CD4-positive, alpha-beta memory T cell (primary cell): ENCODE measurements at regions not wholly inside any gene's neighbourhood (a gene's known extent, or its start where the extent isn't known, plus 50 kb on each side); places are given as distances from the start of the nearest gene placed in this dataset.

Source experiments
- CTCF ChIA-PET: fragments of 350-600 bp; sonication (Branson Sonifier 250); formaldehyde crosslinking; loops from one replicate; lab custom pipeline; 2021; ENCODE audit warnings: inconsistent platforms; ENCODE audit not compliant: partially characterized antibody; lab: Charles Lee
- POLR2A ChIA-PET: fragments of 350-600 bp; sonication (Branson Sonifier 250); formaldehyde crosslinking; loops from one replicate; lab custom pipeline; 2021; ENCODE audit not compliant: partially characterized antibody; lab: Charles Lee
- DNase-seq, 5 donors: peaks; one replicate each; pipeline versions ENCODE4 v3.0.0 to v3.0.0-alpha.2; 2020 to 2022; ENCODE audit warnings: mixed read lengths in 1 of 5
- H3K27ac ChIP-seq: one replicate; pipeline ENCODE4 v1.7.0; 2013; ENCODE audit warnings: low read depth, low read length
- H3K27me3 ChIP-seq: 2 replicates; pipeline ENCODE4 v1.7.0; 2013; ENCODE audit warnings: mild to moderate bottlenecking, low read length, moderate library complexity; ENCODE audit not compliant: insufficient read depth
- H3K36me3 ChIP-seq: 2 replicates; pipeline ENCODE4 v1.7.0; 2013; ENCODE audit warnings: mild to moderate bottlenecking, low read length, moderate library complexity; ENCODE audit not compliant: insufficient read depth
- H3K4me1 ChIP-seq: 2 replicates; pipeline ENCODE4 v1.7.0; 2013; ENCODE audit warnings: mild to moderate bottlenecking, low read length, moderate library complexity; ENCODE audit not compliant: insufficient read depth
- H3K4me3 ChIP-seq, 2 donors: one replicate each; pipeline ENCODE4 v1.7.0; 2013; ENCODE audit warnings: low read length in 2 of 2, mild to moderate bottlenecking in 1 of 2
- H3K9me3 ChIP-seq, 2 donors: one replicate each; pipeline ENCODE4 v1.7.0; 2013; ENCODE audit warnings: low read length in 2 of 2, control low read depth in 1 of 2; ENCODE audit not compliant: control insufficient read depth in 1 of 2
- H3K27ac Mint-ChIP-seq, 7 donors: one replicate each; pipeline ENCODE4 v1.8.0; 2020 to 2021; ENCODE audit warnings: mixed read lengths in 7 of 7, mild to moderate bottlenecking in 6 of 7, inconsistent platforms in 3 of 7, moderate library complexity in 3 of 7
- H3K27me3 Mint-ChIP-seq, 2 donors: one replicate each; pipeline ENCODE4 v1.8.0; 2020 to 2021; ENCODE audit warnings: mixed read lengths in 2 of 2
- H3K36me3 Mint-ChIP-seq, 2 donors: one replicate each; pipeline ENCODE4 v1.8.0; 2020 to 2021; ENCODE audit warnings: mixed read lengths in 2 of 2, inconsistent platforms in 1 of 2, mild to moderate bottlenecking in 1 of 2
- H3K4me1 Mint-ChIP-seq, 4 donors: one replicate each; pipeline ENCODE4 v1.8.0; 2020 to 2021; ENCODE audit warnings: mixed read lengths in 4 of 4, mild to moderate bottlenecking in 1 of 4
- H3K4me3 Mint-ChIP-seq, 8 donors: one replicate each; pipeline ENCODE4 v1.8.0; 2020 to 2021; ENCODE audit warnings: mixed read lengths in 8 of 8, mild to moderate bottlenecking in 7 of 8, moderate library complexity in 6 of 8, inconsistent platforms in 3 of 8
- H3K9me3 Mint-ChIP-seq, 8 donors: one replicate each; pipeline ENCODE4 v1.8.0; 2020 to 2021; ENCODE audit warnings: mixed read lengths in 8 of 8, mild to moderate bottlenecking in 5 of 8, inconsistent platforms in 3 of 8, moderate library complexity in 1 of 8
- intact Hi-C: fragments of 100-400 bp; cut with micrococcal nuclease; formaldehyde crosslinking; loops from one replicate; pipeline ENCODE4 v1.15.1; 2023

GRCh38 chr12:90428465-90428864 is 526.5 kb downstream of the CCER1 start:
- Histone ChIP-seq H3K4me3 (no peak overlapping the region), H3K27ac (no peak overlapping the region), H3K9me3 (no peaks in the 10 kb centered on the region), H3K27me3 (no peaks in the 10 kb centered on the region), H3K4me1 (no peaks in the 10 kb centered on the region), H3K36me3 (no peaks in the 10 kb centered on the region)
- ChIA-PET POLR2A (no interaction called here), CTCF (interaction anchor here (0.6 kb wide), 1 partner anchor 287 kb away, joined by 4 read pairs; no protein-coding TSS in a partner anchor)
- Mint-ChIP-seq H3K27ac (no peak overlapping the region), H3K4me3 (no peak overlapping the region), H3K4me1 (no peaks in the 10 kb centered on the region), H3K36me3 (no peaks in the 10 kb centered on the region), H3K9me3 (peaks cover 0 to 2% (median 0%) of the 10 kb centered on the region in 8 donors), H3K27me3 (peaks cover 0 to 1% of the 10 kb centered on the region in 2 donors)
- intact Hi-C loops = no loop called here
- DNase-seq = no peak

DNA sequence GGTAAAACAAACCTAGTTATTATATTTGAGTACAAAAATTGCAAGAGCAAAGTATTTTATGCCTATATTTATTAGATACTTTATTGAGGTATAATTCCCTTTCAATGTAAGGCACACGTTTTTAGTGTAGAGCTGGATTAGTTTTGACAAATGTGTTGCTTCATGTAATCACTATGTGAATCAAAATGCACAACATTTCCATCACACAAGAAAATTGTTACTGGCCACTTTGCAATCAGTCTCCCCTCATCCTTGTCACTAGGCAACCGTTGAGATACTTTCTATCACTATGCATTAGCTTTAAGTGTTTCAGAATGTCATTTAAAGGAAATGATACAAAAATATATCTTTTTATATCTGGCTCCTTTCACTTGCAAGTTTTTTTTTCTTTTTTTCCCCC is 531.0 kb downstream of the CCER1 start:
- H3K4me3 Mint-ChIP-seq = no peak overlapping the region
- Histone ChIP-seq H3K27me3 (no peaks in the 10 kb centered on the region), H3K4me3 (no peak overlapping the region), H3K36me3 (no peaks in the 10 kb centered on the region), H3K4me1 (no peaks in the 10 kb centered on the region), H3K27ac (no peak overlapping the region), H3K9me3 (no peaks in the 10 kb centered on the region)
- peaks cover 0 to 5% (median 0%) of the 10 kb centered on the region in 8 donors for H3K9me3 Mint-ChIP-seq
- no peaks in the 10 kb centered on the region for H3K27me3 Mint-ChIP-seq
- POLR2A ChIA-PET = no interaction called here
- no peak for DNase-seq
- intact Hi-C loops = no loop called here
- CTCF ChIA-PET = no interaction called here
- no peaks in the 10 kb centered on the region for H3K36me3 Mint-ChIP-seq
- no peaks in the 10 kb centered on the region for H3K4me1 Mint-ChIP-seq
- H3K27ac Mint-ChIP-seq = no peak overlapping the region

- Mint-ChIP-seq H3K9me3 (peaks cover 0 to 9% (median 3%) of the 10 kb centered on the region in 8 donors), H3K4me3 (no peak overlapping the region), H3K27ac (no peak overlapping the region), H3K4me1 (no peaks in the 10 kb centered on the region), H3K27me3 (no peaks in the 10 kb centered on the region), H3K36me3 (no peaks in the 10 kb centered on the region)
- Histone ChIP-seq H3K4me3 (no peak overlapping the region), H3K36me3 (no peaks in the 10 kb centered on the region), H3K27me3 (no peaks in the 10 kb centered on the region), H3K27ac (no peak overlapping the region), H3K9me3 (no peaks in the 10 kb centered on the region), H3K4me1 (no peaks in the 10 kb centered on the region)
- ChIA-PET POLR2A (no interaction called here), CTCF (no interaction called here)
- intact Hi-C loops = no loop called here
- peak in 1 of 5 donors; percentile 34 for DNase-seq
Observed at GRCh38 chr12:90410962-90411361, 544.0 kb downstream of the CCER1 start.

GRCh38 chr12:90407841-90408240 is 547.1 kb downstream of the CCER1 start:
- H3K27ac ChIP-seq = no peak overlapping the region
- Mint-ChIP-seq H3K4me1 (no peaks in the 10 kb centered on the region), H3K4me3 (no peak overlapping the region), H3K27ac (no peak overlapping the region), H3K27me3 (no peaks in the 10 kb centered on the region), H3K9me3 (peaks cover 0 to 3% (median 0%) of the 10 kb centered on the region in 8 donors), H3K36me3 (no peaks in the 10 kb centered on the region)
- intact Hi-C loops = no loop called here
- CTCF ChIA-PET = interaction anchor here (1.1 kb wide), 1 partner anchor 28 kb away, joined by 4 read pairs; no protein-coding TSS in a partner anchor
- H3K27me3 ChIP-seq = no peaks in the 10 kb centered on the region
- H3K4me1 ChIP-seq = no peaks in the 10 kb centered on the region
- H3K36me3 ChIP-seq = no peaks in the 10 kb centered on the region
- no peak for DNase-seq
- POLR2A ChIA-PET = no interaction called here
- no peak overlapping the region for H3K4me3 ChIP-seq
- no peaks in the 10 kb centered on the region for H3K9me3 ChIP-seq

DNA sequence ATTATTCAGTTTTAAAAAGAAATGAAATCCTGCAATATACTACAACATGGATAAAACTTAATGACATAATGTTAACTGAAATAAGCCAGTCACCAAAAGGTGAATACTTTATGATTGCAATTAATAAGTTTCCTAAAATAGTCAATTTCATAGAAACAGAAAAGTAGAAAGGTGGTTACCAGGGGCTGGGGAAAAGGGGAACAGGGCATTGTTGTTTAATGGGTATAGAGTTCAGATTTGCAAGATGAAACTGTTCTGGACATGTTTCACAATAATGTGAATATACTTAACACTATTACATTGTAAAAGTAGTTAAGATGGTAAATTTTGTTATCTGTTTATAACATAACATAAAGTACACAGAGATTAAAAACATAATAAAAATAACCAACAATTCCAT is 550.9 kb downstream of the CCER1 start:
- peak in 1 of 5 donors; percentile 1 for DNase-seq
- H3K4me1 Mint-ChIP-seq = no peaks in the 10 kb centered on the region
- no peaks in the 10 kb centered on the region for H3K27me3 ChIP-seq
- no peaks in the 10 kb centered on the region for H3K9me3 ChIP-seq
- peaks cover 0 to 5% (median under 1%) of the 10 kb centered on the region in 8 donors for H3K9me3 Mint-ChIP-seq
- no peaks in the 10 kb centered on the region for H3K36me3 ChIP-seq
- H3K27ac Mint-ChIP-seq = no peak overlapping the region
- H3K4me3 Mint-ChIP-seq = no peak overlapping the region
- H3K4me3 ChIP-seq = no peak overlapping the region
- intact Hi-C loops = no loop called here
- POLR2A ChIA-PET = no interaction called here
- H3K4me1 ChIP-seq = no peaks in the 10 kb centered on the region
- no peak overlapping the region for H3K27ac ChIP-seq
- H3K27me3 Mint-ChIP-seq = peaks cover 0 to 1% of the 10 kb centered on the region in 2 donors
- no peaks in the 10 kb centered on the region for H3K36me3 Mint-ChIP-seq
- CTCF ChIA-PET = no interaction called here

DNA sequence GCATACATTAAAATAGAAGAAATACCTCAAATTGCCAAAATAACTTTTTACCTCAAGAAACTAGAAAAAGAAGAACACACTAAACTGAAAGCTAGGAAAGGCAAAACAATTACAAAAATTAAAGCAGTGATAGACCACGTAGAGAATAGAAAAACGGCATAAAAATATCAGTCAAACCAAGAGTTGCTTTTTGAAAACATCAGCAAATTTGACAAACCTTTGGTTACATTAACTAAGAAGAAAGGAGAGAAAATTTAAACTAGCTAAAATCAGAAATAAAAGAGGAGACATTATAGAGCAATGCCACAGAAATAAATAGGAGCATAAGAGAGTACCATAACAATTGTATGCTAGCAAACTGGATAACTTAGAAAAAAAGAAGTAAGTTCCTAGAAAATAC is 553.8 kb downstream of the CCER1 start:
- intact Hi-C loops = no loop called here
- peaks cover 0 to 21% (median 7%) of the 10 kb centered on the region in 8 donors for H3K9me3 Mint-ChIP-seq
- H3K4me1 Mint-ChIP-seq = no peaks in the 10 kb centered on the region
- H3K4me1 ChIP-seq = no peaks in the 10 kb centered on the region
- H3K36me3 Mint-ChIP-seq = peaks cover 0 to 1% of the 10 kb centered on the region in 2 donors
- no peak overlapping the region for H3K4me3 Mint-ChIP-seq
- H3K27ac Mint-ChIP-seq = no peak overlapping the region
- CTCF ChIA-PET = no interaction called here
- no peak overlapping the region for H3K4me3 ChIP-seq
- POLR2A ChIA-PET = no interaction called here
- H3K27me3 ChIP-seq = no peaks in the 10 kb centered on the region
- peaks cover 0 to 3% of the 10 kb centered on the region in 2 donors for H3K27me3 Mint-ChIP-seq
- no peak for DNase-seq
- no peaks in the 10 kb centered on the region for H3K36me3 ChIP-seq
- H3K9me3 ChIP-seq = no peaks in the 10 kb centered on the region
- no peak overlapping the region for H3K27ac ChIP-seq

DNA sequence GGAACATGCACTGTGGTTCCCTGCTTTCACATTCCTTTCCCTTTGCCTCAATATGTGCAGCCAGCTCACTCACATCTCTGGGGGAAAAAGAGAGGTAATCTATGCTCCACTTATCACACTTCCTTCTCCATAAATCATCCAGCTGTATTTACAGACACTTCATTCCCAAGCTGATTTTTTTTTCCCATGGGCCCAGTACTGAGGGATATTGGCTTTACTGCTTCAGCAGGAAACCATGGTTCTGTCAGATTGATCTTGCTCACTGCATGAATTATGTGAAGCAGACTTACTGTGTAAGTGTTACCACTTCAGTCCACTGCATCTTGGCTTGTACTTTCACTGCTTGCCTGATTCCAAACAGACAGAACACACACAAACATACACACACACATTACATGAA is 555.6 kb downstream of the CCER1 start:
- Histone ChIP-seq H3K4me1 (no peaks in the 10 kb centered on the region), H3K36me3 (no peaks in the 10 kb centered on the region), H3K4me3 (no peak overlapping the region), H3K27ac (no peak overlapping the region), H3K27me3 (no peaks in the 10 kb centered on the region), H3K9me3 (no peaks in the 10 kb centered on the region)
- DNase-seq = no peak
- Mint-ChIP-seq H3K9me3 (peaks cover 3 to 30% (median 15%) of the 10 kb centered on the region in 8 donors), H3K27ac (no peak overlapping the region), H3K27me3 (peaks cover 0 to 3% of the 10 kb centered on the region in 2 donors), H3K4me1 (no peaks in the 10 kb centered on the region), H3K36me3 (peaks cover 0 to 1% of the 10 kb centered on the region in 2 donors), H3K4me3 (no peak overlapping the region)
- ChIA-PET CTCF (no interaction called here), POLR2A (no interaction called here)
- intact Hi-C loops = no loop called here
